ENCODE measurements at regions not wholly inside any gene's neighbourhood (a gene's known extent, or its start where the extent isn't known, plus 50 kb on each side); places are given as distances from the start of the nearest gene placed in this dataset.

DNA sequence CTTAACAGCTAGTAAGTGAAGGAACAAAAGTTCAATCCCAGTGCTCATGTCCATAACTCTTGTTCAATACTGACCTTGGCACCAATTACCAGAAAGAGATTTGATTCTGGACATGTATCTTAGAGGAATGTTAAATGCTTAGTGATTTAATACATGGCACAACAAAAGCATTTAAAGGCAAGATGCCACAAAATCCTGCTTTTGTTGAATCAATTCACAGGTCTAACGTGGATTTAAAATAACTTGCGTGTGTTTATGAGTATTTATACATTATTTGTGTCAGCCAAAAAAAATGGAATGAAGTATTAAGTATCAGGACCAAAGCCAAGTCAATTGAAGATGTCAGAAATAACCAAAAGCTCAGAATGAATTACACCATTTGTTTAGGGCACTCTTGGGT is 85.4 kb upstream of the GIMD1 start:
- H3K27ac ChIP-seq (ENCODE audit: low read depth, low read length) = no peak overlapping the region
- H3K9ac ChIP-seq (ENCODE audit: low read length) = no peak overlapping the region
- TF ChIP-seq, protein P1, sequence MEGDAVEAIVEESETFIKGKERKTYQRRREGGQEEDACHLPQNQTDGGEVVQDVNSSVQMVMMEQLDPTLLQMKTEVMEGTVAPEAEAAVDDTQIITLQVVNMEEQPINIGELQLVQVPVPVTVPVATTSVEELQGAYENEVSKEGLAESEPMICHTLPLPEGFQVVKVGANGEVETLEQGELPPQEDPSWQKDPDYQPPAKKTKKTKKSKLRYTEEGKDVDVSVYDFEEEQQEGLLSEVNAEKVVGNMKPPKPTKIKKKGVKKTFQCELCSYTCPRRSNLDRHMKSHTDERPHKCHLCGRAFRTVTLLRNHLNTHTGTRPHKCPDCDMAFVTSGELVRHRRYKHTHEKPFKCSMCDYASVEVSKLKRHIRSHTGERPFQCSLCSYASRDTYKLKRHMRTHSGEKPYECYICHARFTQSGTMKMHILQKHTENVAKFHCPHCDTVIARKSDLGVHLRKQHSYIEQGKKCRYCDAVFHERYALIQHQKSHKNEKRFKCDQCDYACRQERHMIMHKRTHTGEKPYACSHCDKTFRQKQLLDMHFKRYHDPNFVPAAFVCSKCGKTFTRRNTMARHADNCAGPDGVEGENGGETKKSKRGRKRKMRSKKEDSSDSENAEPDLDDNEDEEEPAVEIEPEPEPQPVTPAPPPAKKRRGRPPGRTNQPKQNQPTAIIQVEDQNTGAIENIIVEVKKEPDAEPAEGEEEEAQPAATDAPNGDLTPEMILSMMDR (IDR thresholded peaks at IDR 0.05; ENCODE audit: insufficient read depth, low read length, poor library complexity, severe bottlenecking) = no peak
- no peak for TF ChIP-seq EZH2phosphoT487 (conservative IDR thresholded peaks at IDR 0.05; ENCODE audit: low read length)
- H3K27me3 ChIP-seq (ENCODE audit: low read length) = no peaks in the 10 kb centered on the region
- no peaks in the 10 kb centered on the region for H3K9me2 ChIP-seq (replicated peaks; ENCODE audit: insufficient read depth, low read length)
- no peaks in the 10 kb centered on the region for H3K79me2 ChIP-seq (ENCODE audit: insufficient read depth, low read length)
- H3K9me3 ChIP-seq (ENCODE audit: insufficient read depth, low read length) = no peaks in the 10 kb centered on the region
- H3K36me3 ChIP-seq (ENCODE audit: low read length) = no peaks in the 10 kb centered on the region
- H4K20me1 ChIP-seq (ENCODE audit: low read depth, low read length) = no peaks in the 10 kb centered on the region
- H3F3A ChIP-seq (ENCODE audit: insufficient read depth) = no peaks in the 10 kb centered on the region
- no peak overlapping the region for H3K4me2 ChIP-seq (ENCODE audit: low read depth, low read length, poor library complexity, severe bottlenecking)
- no peak overlapping the region for H3K4me3 ChIP-seq (ENCODE audit: insufficient read depth, low read length, poor library complexity, severe bottlenecking)
- no peak overlapping the region for H2AFZ ChIP-seq (ENCODE audit: low read depth, low read length, severe bottlenecking)

DNA sequence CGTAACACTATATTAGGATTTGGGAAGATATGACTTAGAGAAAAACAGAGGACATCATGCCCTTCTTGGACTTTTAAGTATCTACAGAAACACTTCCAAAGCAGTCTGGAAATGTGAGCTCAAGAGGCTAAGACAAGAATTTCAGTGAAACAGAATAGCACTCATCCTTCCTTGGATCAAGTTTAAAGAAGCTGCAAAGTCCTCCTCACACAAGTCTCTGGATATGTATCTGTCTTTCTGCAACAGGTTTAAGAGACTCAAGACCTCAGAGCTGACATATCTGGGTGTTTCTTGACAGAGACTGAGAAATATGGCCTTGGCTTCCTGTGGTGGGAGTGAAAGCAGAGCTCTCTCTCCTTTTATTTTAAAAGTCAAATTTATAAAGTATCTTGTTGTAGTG is 82.5 kb upstream of the GIMD1 start:
- TF ChIP-seq, protein P1 (IDR thresholded peaks at IDR 0.05; ENCODE audit: insufficient read depth, low read length, poor library complexity, severe bottlenecking) = no peak
- no peak for TF ChIP-seq EZH2phosphoT487 (conservative IDR thresholded peaks at IDR 0.05; ENCODE audit: low read length)
- Histone ChIP-seq H2AFZ (ENCODE audit: low read depth, low read length, severe bottlenecking) (no peak overlapping the region), H3K9me3 (ENCODE audit: insufficient read depth, low read length) (no peaks in the 10 kb centered on the region), H3K79me2 (ENCODE audit: insufficient read depth, low read length) (no peaks in the 10 kb centered on the region), H3K36me3 (ENCODE audit: low read length) (no peaks in the 10 kb centered on the region), H3K9ac (ENCODE audit: low read length) (no peak overlapping the region), H3K4me2 (ENCODE audit: low read depth, low read length, poor library complexity, severe bottlenecking) (no peak overlapping the region), H3K27me3 (ENCODE audit: low read length) (no peaks in the 10 kb centered on the region), H3F3A (ENCODE audit: insufficient read depth) (no peaks in the 10 kb centered on the region), H3K9me2 (replicated peaks; ENCODE audit: insufficient read depth, low read length) (no peaks in the 10 kb centered on the region), H4K20me1 (ENCODE audit: low read depth, low read length) (no peaks in the 10 kb centered on the region), H3K4me3 (ENCODE audit: insufficient read depth, low read length, poor library complexity, severe bottlenecking) (no peak overlapping the region), H3K27ac (ENCODE audit: low read depth, low read length) (no peak overlapping the region)

DNA sequence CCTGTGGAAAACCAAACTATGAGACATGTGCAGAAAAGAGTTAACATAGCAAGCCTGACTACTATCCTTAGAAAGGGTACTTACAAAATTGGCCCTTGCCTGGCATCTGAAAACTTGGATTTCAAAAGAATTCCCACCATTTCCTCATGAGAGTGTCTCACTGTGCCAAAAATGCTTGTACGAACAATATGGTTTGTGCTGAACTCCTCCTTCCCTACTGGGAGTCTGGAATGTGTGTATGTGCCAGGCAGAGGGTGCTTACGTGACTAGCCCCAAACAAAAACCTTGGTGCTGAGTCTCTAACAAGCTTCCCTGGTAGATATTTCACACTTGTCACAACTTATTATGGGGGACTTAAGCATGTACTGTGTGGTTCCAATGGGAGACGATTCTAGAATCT is 81.7 kb upstream of the GIMD1 start:
- no peaks in the 10 kb centered on the region for H3K27me3 ChIP-seq (ENCODE audit: low read length)
- H4K20me1 ChIP-seq (ENCODE audit: low read depth, low read length) = no peaks in the 10 kb centered on the region
- no peak overlapping the region for H2AFZ ChIP-seq (ENCODE audit: low read depth, low read length, severe bottlenecking)
- no peaks in the 10 kb centered on the region for H3K79me2 ChIP-seq (ENCODE audit: insufficient read depth, low read length)
- H3K27ac ChIP-seq (ENCODE audit: low read depth, low read length) = no peak overlapping the region
- no peak overlapping the region for H3K9ac ChIP-seq (ENCODE audit: low read length)
- no peak overlapping the region for H3K4me2 ChIP-seq (ENCODE audit: low read depth, low read length, poor library complexity, severe bottlenecking)
- no peak for TF ChIP-seq EZH2phosphoT487 (conservative IDR thresholded peaks at IDR 0.05; ENCODE audit: low read length)
- TF ChIP-seq, protein P1 (IDR thresholded peaks at IDR 0.05; ENCODE audit: insufficient read depth, low read length, poor library complexity, severe bottlenecking) = no peak
- H3F3A ChIP-seq (ENCODE audit: insufficient read depth) = no peaks in the 10 kb centered on the region
- H3K36me3 ChIP-seq (ENCODE audit: low read length) = no peaks in the 10 kb centered on the region
- H3K9me2 ChIP-seq (replicated peaks; ENCODE audit: insufficient read depth, low read length) = no peaks in the 10 kb centered on the region
- no peaks in the 10 kb centered on the region for H3K9me3 ChIP-seq (ENCODE audit: insufficient read depth, low read length)
- H3K4me3 ChIP-seq (ENCODE audit: insufficient read depth, low read length, poor library complexity, severe bottlenecking) = no peak overlapping the region

DNA sequence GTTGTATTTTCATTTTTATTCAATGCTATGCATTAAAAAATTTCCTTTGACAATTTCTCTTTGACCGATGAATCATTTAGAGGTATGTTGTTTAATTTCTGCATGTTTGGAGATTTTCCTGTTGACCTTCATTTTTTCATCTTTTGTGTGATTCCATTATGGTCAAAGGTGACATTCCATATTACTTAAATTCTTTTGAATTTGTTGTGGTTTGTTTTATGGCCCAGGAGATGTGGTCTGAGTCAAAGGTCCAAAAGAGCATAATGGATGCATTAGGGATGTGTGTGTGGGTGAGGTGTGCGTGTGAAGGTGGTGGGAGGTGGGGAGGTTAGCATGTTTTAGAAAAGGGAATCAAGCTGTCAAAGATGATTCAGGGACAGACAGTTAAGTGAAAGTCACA is 76.0 kb upstream of the GIMD1 start:
- H4K20me1 ChIP-seq (ENCODE audit: low read depth, low read length) = no peaks in the 10 kb centered on the region
- H3K4me3 ChIP-seq (ENCODE audit: insufficient read depth, low read length, poor library complexity, severe bottlenecking) = no peak overlapping the region
- H3K9ac ChIP-seq (ENCODE audit: low read length) = no peak overlapping the region
- H2AFZ ChIP-seq (ENCODE audit: low read depth, low read length, severe bottlenecking) = no peak overlapping the region
- no peaks in the 10 kb centered on the region for H3F3A ChIP-seq (ENCODE audit: insufficient read depth)
- no peaks in the 10 kb centered on the region for H3K79me2 ChIP-seq (ENCODE audit: insufficient read depth, low read length)
- no peak overlapping the region for H3K27ac ChIP-seq (ENCODE audit: low read depth, low read length)
- no peaks in the 10 kb centered on the region for H3K36me3 ChIP-seq (ENCODE audit: low read length)
- no peak overlapping the region for H3K4me2 ChIP-seq (ENCODE audit: low read depth, low read length, poor library complexity, severe bottlenecking)
- H3K9me3 ChIP-seq (ENCODE audit: insufficient read depth, low read length) = no peaks in the 10 kb centered on the region
- no peak for TF ChIP-seq EZH2phosphoT487 (conservative IDR thresholded peaks at IDR 0.05; ENCODE audit: low read length)
- TF ChIP-seq, protein P1 (IDR thresholded peaks at IDR 0.05; ENCODE audit: insufficient read depth, low read length, poor library complexity, severe bottlenecking) = no peak
- no peaks in the 10 kb centered on the region for H3K9me2 ChIP-seq (replicated peaks; ENCODE audit: insufficient read depth, low read length)
- no peaks in the 10 kb centered on the region for H3K27me3 ChIP-seq (ENCODE audit: low read length)

All from SU-DHL-6 (cell line).